HEK293 (cell line): ENCODE measurements at regions not wholly inside any gene's neighbourhood (a gene's known extent, or its start where the extent isn't known, plus 50 kb on each side); places are given as distances from the start of the nearest gene placed in this dataset.

ENCODE experiments used
- CTCF ChIA-PET: fragments of 350-600 bp; formaldehyde crosslinking; extraction: SDS; loops from one replicate; lab custom pipeline; 2021; ENCODE audit warnings: antibody characterized with exemption; lab: Yijun Ruan, JAX
- POLR2A ChIA-PET: fragments of 300-600 bp; formaldehyde crosslinking; extraction: SDS; loops from one replicate; lab custom pipeline; 2020; ENCODE audit warnings: antibody characterized with exemption, inconsistent platforms; lab: Yijun Ruan, JAX
- H3K27ac ChIP-seq: fragments of 200-500 bp; sonication (Bioruptor generic); 2 replicates; pipeline ENCODE4 v1.5.1; 2014; ENCODE audit warnings: low read depth, low read length, control low read depth, inconsistent platforms; ENCODE audit errors: extremely low read depth
- H3K36me3 ChIP-seq, 2 experiments: fragments of 200-500 bp in 1 of 2; sonication (Bioruptor generic) in 1 of 2; 1 replicate in 1 of 2; 2 replicates in 1 of 2; pipeline ENCODE4 v1.5.1; 2014 to 2017; ENCODE audit warnings: inconsistent platforms in 2 of 2, low read length in 2 of 2; ENCODE audit not compliant: control insufficient read depth in 2 of 2, insufficient read depth in 1 of 2
- H3K4me1 ChIP-seq: fragments of 200-500 bp; sonication (Bioruptor generic); 2 replicates; pipeline ENCODE4 v1.5.1; 2014; ENCODE audit warnings: mild to moderate bottlenecking, low read length, inconsistent platforms; ENCODE audit not compliant: control insufficient read depth, insufficient read depth
- H3K4me3 ChIP-seq: 2 replicates; pipeline ENCODE4 v1.5.1; 2011; ENCODE audit warnings: low read depth, mild to moderate bottlenecking, control low read depth, low read length, moderate library complexity
- H3K9me3 ChIP-seq: fragments of 200-500 bp; sonication (Bioruptor generic); 2 replicates; pipeline ENCODE4 v1.5.1; 2014; ENCODE audit warnings: low read depth, low read length, inconsistent platforms; ENCODE audit not compliant: control insufficient read depth, insufficient read depth
- GLI2 ChIP-seq: fragments of 450-650 bp; formaldehyde crosslinking; IDR thresholded peaks from 2 replicates; pipeline ENCODE4; 2017; ENCODE audit warnings: missing biosample characterization, missing genetic modification characterization, low read depth, borderline replicate concordance
- GLIS2 ChIP-seq: fragments of 450-650 bp; formaldehyde crosslinking; IDR thresholded peaks from 2 replicates; pipeline ENCODE4 v1.5.1; 2016; ENCODE audit warnings: missing biosample characterization, missing genetic modification characterization
- KLF17 ChIP-seq: fragments of 450-650 bp; formaldehyde crosslinking; IDR thresholded peaks from 2 replicates; pipeline ENCODE4 v1.5.1; 2016; ENCODE audit warnings: missing biosample characterization, missing genetic modification characterization
- KLF8 ChIP-seq: fragments of 450-650 bp; formaldehyde crosslinking; IDR thresholded peaks from 2 replicates; pipeline ENCODE4 v1.5.1; 2016; ENCODE audit warnings: missing biosample characterization, missing genetic modification characterization
- PRDM10 ChIP-seq: fragments of 450-650 bp; formaldehyde crosslinking; IDR thresholded peaks from 2 replicates; pipeline ENCODE4 v1.5.1; 2016; ENCODE audit warnings: missing biosample characterization, missing genetic modification characterization
- PRDM6 ChIP-seq: fragments of 450-650 bp; formaldehyde crosslinking; IDR thresholded peaks from 2 replicates; pipeline ENCODE4 v1.5.1; 2017; ENCODE audit warnings: missing biosample characterization, missing genetic modification characterization
- WT1 ChIP-seq: fragments of 450-650 bp; formaldehyde crosslinking; IDR thresholded peaks from 2 replicates; pipeline ENCODE4 v1.5.1; 2016; ENCODE audit warnings: missing biosample characterization, missing genetic modification characterization
- YY1 ChIP-seq: fragments of 450-650 bp; formaldehyde crosslinking; IDR thresholded peaks from 2 replicates; pipeline ENCODE4 v1.5.1; 2018; ENCODE audit warnings: missing biosample characterization, missing genetic modification characterization
- ZNF114 ChIP-seq: fragments of 450-650 bp; formaldehyde crosslinking; IDR thresholded peaks from 2 replicates; pipeline ENCODE4 v1.5.0; 2017; ENCODE audit warnings: missing biosample characterization, missing genetic modification characterization
- ZNF132 ChIP-seq: fragments of 450-650 bp; formaldehyde crosslinking; IDR thresholded peaks from 2 replicates; pipeline ENCODE4 v1.5.1; 2017; ENCODE audit warnings: missing biosample characterization, missing genetic modification characterization, borderline replicate concordance
- ZNF18 ChIP-seq: fragments of 450-650 bp; formaldehyde crosslinking; IDR thresholded peaks from 2 replicates; pipeline ENCODE4 v1.5.1; 2016; ENCODE audit warnings: missing biosample characterization, missing genetic modification characterization
- ZNF211 ChIP-seq: fragments of 450-650 bp; formaldehyde crosslinking; IDR thresholded peaks from 2 replicates; pipeline ENCODE4 v1.5.1; 2016; ENCODE audit warnings: low read depth, missing biosample characterization, missing genetic modification characterization
- ZNF24 ChIP-seq: fragments of 450-650 bp; formaldehyde crosslinking; IDR thresholded peaks from 2 replicates; pipeline ENCODE4 v1.5.1; 2016; ENCODE audit warnings: missing biosample characterization, missing genetic modification characterization
- ZNF426 ChIP-seq: fragments of 450-650 bp; formaldehyde crosslinking; IDR thresholded peaks from 2 replicates; pipeline ENCODE4 v1.5.1; 2017; ENCODE audit warnings: missing biosample characterization, missing genetic modification characterization, mild to moderate bottlenecking, inconsistent platforms, moderate library complexity
- ZNF433 ChIP-seq: fragments of 450-650 bp; formaldehyde crosslinking; IDR thresholded peaks from 2 replicates; pipeline ENCODE4 v1.5.1; 2016; ENCODE audit warnings: missing biosample characterization, missing genetic modification characterization, low read depth
- ZNF624 ChIP-seq: fragments of 450-650 bp; formaldehyde crosslinking; IDR thresholded peaks from 2 replicates; pipeline ENCODE4 v1.5.1; 2017; ENCODE audit warnings: missing biosample characterization, missing genetic modification characterization
- ZNF677 ChIP-seq: fragments of 450-650 bp; IDR thresholded peaks from 2 replicates; pipeline ENCODE4 v1.5.0; 2018; ENCODE audit warnings: missing biosample characterization, mild to moderate bottlenecking, missing genetic modification characterization, moderate library complexity
- ZNF701 ChIP-seq: fragments of 450-650 bp; formaldehyde crosslinking; IDR thresholded peaks from 2 replicates; pipeline ENCODE4 v1.5.1; 2016; ENCODE audit warnings: missing biosample characterization, missing genetic modification characterization
- ZNF707 ChIP-seq: fragments of 450-650 bp; formaldehyde crosslinking; IDR thresholded peaks from 2 replicates; pipeline ENCODE4 v1.5.1; 2016; ENCODE audit warnings: missing biosample characterization, missing genetic modification characterization
- ZSCAN23 ChIP-seq: fragments of 450-650 bp; formaldehyde crosslinking; IDR thresholded peaks from 2 replicates; pipeline ENCODE4 v1.5.1; 2016; ENCODE audit warnings: missing biosample characterization, missing genetic modification characterization
- ZSCAN30 ChIP-seq: fragments of 450-650 bp; IDR thresholded peaks from 2 replicates; pipeline ENCODE4 v1.5.1; 2018; ENCODE audit warnings: missing biosample characterization, mild to moderate bottlenecking, missing genetic modification characterization, moderate library complexity

GRCh38 chr6:156593127-156593526, 184.1 kb upstream of the ARID1B start (continued):
- 0 out of 2 replicates have a peak, but pooled peaks have one; percentile 14 for TF ChIP-seq PRDM10

- Histone ChIP-seq H3K4me1 (no peaks in the 10 kb centered on the region), H3K4me3 (no peak overlapping the region), H3K27ac (no peak overlapping the region), H3K9me3 (no peaks in the 10 kb centered on the region), H3K36me3 (no peaks in the 10 kb centered on the region)
- CTCF ChIA-PET = interaction anchor here (0.8 kb wide), 1 partner anchor 37 kb away, joined by 3 read pairs; no protein-coding TSS in a partner anchor
- TF ChIP-seq ZNF132 = no peak
- no peak for TF ChIP-seq ZNF24
- no peak for TF ChIP-seq YY1 (tag by site-specific recombination)
- no peak for TF ChIP-seq ZNF114
- no peak for TF ChIP-seq ZSCAN23
- no peak for TF ChIP-seq ZNF677 (tag by site-specific recombination)
- no peak for TF ChIP-seq PRDM6 (tag by site-specific recombination)
- no peak for TF ChIP-seq ZSCAN30 (tag by site-specific recombination)
- no peak for TF ChIP-seq GLI2 (tag by site-specific recombination)
- no peak for TF ChIP-seq ZNF18 (tag by site-specific recombination)
- TF ChIP-seq ZNF211 = no peak
- TF ChIP-seq ZNF433 (tag by site-specific recombination) = no peak
- TF ChIP-seq GLIS2 (tag by site-specific recombination) = no peak
- TF ChIP-seq ZNF426 (tag by site-specific recombination) = no peak
- TF ChIP-seq KLF17 (tag by site-specific recombination) = no peak
- no peak for TF ChIP-seq ZNF701 (tag by site-specific recombination)
- no peak for TF ChIP-seq ZNF707 (tag by site-specific recombination)
- TF ChIP-seq WT1 (tag by site-specific recombination) = no peak
- TF ChIP-seq KLF8 (tag by site-specific recombination) = no peak
- TF ChIP-seq ZNF624 (tag by site-specific recombination) = no peak
- POLR2A ChIA-PET = no interaction called here
Observed at GRCh38 chr6:156590482-156590881, 186.7 kb upstream of the ARID1B start.
